NB4 (cell line): ENCODE measurements at regions not wholly inside any gene's neighbourhood (a gene's known extent, or its start where the extent isn't known, plus 50 kb on each side); places are given as distances from the start of the nearest gene placed in this dataset.

Experiments
- DNase-seq: peaks from one replicate; pipeline ENCODE4 v3.0.0; 2010; ENCODE audit warnings: low read depth
- H3K4me3 ChIP-seq: one replicate; pipeline ENCODE4 v1.5.1; 2011; ENCODE audit warnings: mild to moderate bottlenecking, low read depth, low read length, moderate library complexity
- CTCF ChIP-seq: IDR thresholded peaks from one replicate; pipeline ENCODE4 v1.5.1; 2012; ENCODE audit warnings: low read depth, low read length
- MAX ChIP-seq: IDR thresholded peaks from 2 replicates; pipeline ENCODE4 v1.6.1; 2011; ENCODE audit warnings: low read depth, low read length
- MYC ChIP-seq: IDR thresholded peaks from 2 replicates; pipeline ENCODE4 v1.6.1; 2011; ENCODE audit warnings: low read depth, low read length
- POLR2A ChIP-seq: IDR thresholded peaks from 2 replicates; pipeline ENCODE4 v1.6.1; 2011; ENCODE audit warnings: mild to moderate bottlenecking; ENCODE audit not compliant: insufficient read length; ENCODE audit errors: extremely low read depth

GRCh38 chr16:73286346-73287267 is 238.7 kb upstream of the ZFHX3 start:
- H3K4me3 ChIP-seq = no peak overlapping the region
- no peak for DNase-seq
- no peak for TF ChIP-seq MYC
- no peak for TF ChIP-seq MAX
- no peak for TF ChIP-seq POLR2A
- TF ChIP-seq CTCF = no peak

- TF ChIP-seq MYC = no peak
- no peak for TF ChIP-seq CTCF
- no peak for TF ChIP-seq MAX
- no peak for TF ChIP-seq POLR2A
- no peak for DNase-seq
- no peak overlapping the region for H3K4me3 ChIP-seq
These were observed 237.7 kb upstream of the ZFHX3 start for GRCh38 chr16:73285436-73286201.

- DNase-seq = no peak
- H3K4me3 ChIP-seq = no peak overlapping the region
- TF ChIP-seq POLR2A (no peak), CTCF (no peak), MYC (no peak), MAX (no peak)
These were observed 232.5 kb upstream of the ZFHX3 start for GRCh38 chr16:73280388-73280787.

- DNase-seq = no peak
- no peak for TF ChIP-seq MYC
- no peak for TF ChIP-seq CTCF
- no peak for TF ChIP-seq MAX
- no peak for TF ChIP-seq POLR2A
- H3K4me3 ChIP-seq = no peak overlapping the region
These were observed 231.5 kb upstream of the ZFHX3 start for GRCh38 chr16:73279451-73279850.

- H3K4me3 ChIP-seq = no peak overlapping the region
- no peak for DNase-seq
- TF ChIP-seq CTCF (no peak), MAX (no peak), MYC (no peak), POLR2A (no peak)
These were observed 229.1 kb upstream of the ZFHX3 start for GRCh38 chr16:73277071-73277470.
